ENCODE measurements at regions not wholly inside any gene's neighbourhood (a gene's known extent, or its start where the extent isn't known, plus 50 kb on each side); places are given as distances from the start of the nearest gene placed in this dataset.

GRCh38 chr17:5870231-5870953 is 199.8 kb upstream of the WSCD1 start:
- H3K4me2 ChIP-seq (ENCODE audit: insufficient read depth, low read length) = no peak overlapping the region
- H4K20me1 ChIP-seq (ENCODE audit: insufficient read depth, low read length) = no peaks in the 10 kb centered on the region
- H3K4me3 ChIP-seq (ENCODE audit: insufficient read depth, low read length) = no peak overlapping the region

GRCh38 chr17:5871666-5872065 is 198.5 kb upstream of the WSCD1 start:
- H2AFZ ChIP-seq (ENCODE audit: low read length) = no peak overlapping the region
- DNase-seq (ENCODE audit: insufficient read length, low spot score, missing footprints) = no peak
- no peaks in the 10 kb centered on the region for H3K79me2 ChIP-seq (ENCODE audit: insufficient read depth, low read length)
- TF ChIP-seq CTCF (IDR thresholded peaks at IDR 0.05; ENCODE audit: extremely low read depth, low read depth, low read length) = no peak
- H3K27ac ChIP-seq (ENCODE audit: low read depth, low read length) = no peak overlapping the region
- H4K20me1 ChIP-seq (ENCODE audit: insufficient read depth, low read length) = no peaks in the 10 kb centered on the region
- no peaks in the 10 kb centered on the region for H3K36me3 ChIP-seq (ENCODE audit: insufficient read depth, low read length)
- no peaks in the 10 kb centered on the region for H3K9me3 ChIP-seq (ENCODE audit: low read depth, low read length)
- H3K4me3 ChIP-seq (ENCODE audit: insufficient read depth, low read length) = no peak overlapping the region
- no peak overlapping the region for H3K4me2 ChIP-seq (ENCODE audit: insufficient read depth, low read length)
- H3K27me3 ChIP-seq (ENCODE audit: insufficient read depth, low read length) = no peaks in the 10 kb centered on the region
- H3K4me1 ChIP-seq (ENCODE audit: insufficient read depth, low read length) = no peaks in the 10 kb centered on the region

More at GRCh38 chr17:5870231-5870953, 199.8 kb upstream of the WSCD1 start:
- no peaks in the 10 kb centered on the region for H3K27me3 ChIP-seq (ENCODE audit: insufficient read depth, low read length)
- DNase-seq (ENCODE audit: insufficient read length, low spot score, missing footprints) = peak; percentile 79
- no peaks in the 10 kb centered on the region for H3K9me3 ChIP-seq (ENCODE audit: low read depth, low read length)
- no peak overlapping the region for H3K27ac ChIP-seq (ENCODE audit: low read depth, low read length)
- TF ChIP-seq CTCF (IDR thresholded peaks at IDR 0.05; ENCODE audit: extremely low read depth, low read depth, low read length) = no peak
- no peaks in the 10 kb centered on the region for H3K4me1 ChIP-seq (ENCODE audit: insufficient read depth, low read length)
- H3K36me3 ChIP-seq (ENCODE audit: insufficient read depth, low read length) = no peaks in the 10 kb centered on the region
- H2AFZ ChIP-seq (ENCODE audit: low read length) = no peak overlapping the region
- H3K79me2 ChIP-seq (ENCODE audit: insufficient read depth, low read length) = no peaks in the 10 kb centered on the region

- Histone ChIP-seq H3K4me2 (ENCODE audit: insufficient read depth, low read length) (no peak overlapping the region), H3K27me3 (ENCODE audit: insufficient read depth, low read length) (no peaks in the 10 kb centered on the region), H3K36me3 (ENCODE audit: insufficient read depth, low read length) (no peaks in the 10 kb centered on the region), H4K20me1 (ENCODE audit: insufficient read depth, low read length) (no peaks in the 10 kb centered on the region), H3K27ac (ENCODE audit: low read depth, low read length) (no peak overlapping the region), H2AFZ (ENCODE audit: low read length) (no peak overlapping the region), H3K4me1 (ENCODE audit: insufficient read depth, low read length) (no peaks in the 10 kb centered on the region), H3K79me2 (ENCODE audit: insufficient read depth, low read length) (no peaks in the 10 kb centered on the region), H3K4me3 (ENCODE audit: insufficient read depth, low read length) (no peak overlapping the region), H3K9me3 (ENCODE audit: low read depth, low read length) (no peaks in the 10 kb centered on the region)
- no peak for TF ChIP-seq CTCF (IDR thresholded peaks at IDR 0.05; ENCODE audit: extremely low read depth, low read depth, low read length)
- no peak for DNase-seq (ENCODE audit: insufficient read length, low spot score, missing footprints)
Measured at GRCh38 chr17:5872831-5873230, 197.3 kb upstream of the WSCD1 start.

- Histone ChIP-seq H3K79me2 (ENCODE audit: insufficient read depth, low read length) (no peaks in the 10 kb centered on the region), H4K20me1 (ENCODE audit: insufficient read depth, low read length) (no peaks in the 10 kb centered on the region), H3K9me3 (ENCODE audit: low read depth, low read length) (no peaks in the 10 kb centered on the region), H3K4me3 (ENCODE audit: insufficient read depth, low read length) (no peak overlapping the region), H3K4me2 (ENCODE audit: insufficient read depth, low read length) (no peak overlapping the region), H3K27ac (ENCODE audit: low read depth, low read length) (no peak overlapping the region), H3K36me3 (ENCODE audit: insufficient read depth, low read length) (no peaks in the 10 kb centered on the region), H3K4me1 (ENCODE audit: insufficient read depth, low read length) (no peaks in the 10 kb centered on the region), H3K27me3 (ENCODE audit: insufficient read depth, low read length) (no peaks in the 10 kb centered on the region), H2AFZ (ENCODE audit: low read length) (no peak overlapping the region)
- no peak for DNase-seq (ENCODE audit: insufficient read length, low spot score, missing footprints)
- no peak for TF ChIP-seq CTCF (IDR thresholded peaks at IDR 0.05; ENCODE audit: extremely low read depth, low read depth, low read length)
Measured at GRCh38 chr17:5873781-5874180, 196.4 kb upstream of the WSCD1 start.

Measured in osteoblast (primary cell).